GM21360 (cell line): ENCODE measurements at regions not wholly inside any gene's neighbourhood (a gene's known extent, or its start where the extent isn't known, plus 50 kb on each side); places are given as distances from the start of the nearest gene placed in this dataset.

ENCODE experiments used
- ATAC-seq: cut with Tn5 transposase; IDR thresholded peaks from one replicate; pipeline ENCODE4 v1.9.1; 2021; ENCODE audit warnings: mild to moderate bottlenecking, moderate library complexity; ENCODE audit not compliant: unreplicated experiment

- no peak for ATAC-seq
Measured at GRCh38 chr5:4424895-4425294, 715.2 kb upstream of the ADAMTS16 start.

DNA sequence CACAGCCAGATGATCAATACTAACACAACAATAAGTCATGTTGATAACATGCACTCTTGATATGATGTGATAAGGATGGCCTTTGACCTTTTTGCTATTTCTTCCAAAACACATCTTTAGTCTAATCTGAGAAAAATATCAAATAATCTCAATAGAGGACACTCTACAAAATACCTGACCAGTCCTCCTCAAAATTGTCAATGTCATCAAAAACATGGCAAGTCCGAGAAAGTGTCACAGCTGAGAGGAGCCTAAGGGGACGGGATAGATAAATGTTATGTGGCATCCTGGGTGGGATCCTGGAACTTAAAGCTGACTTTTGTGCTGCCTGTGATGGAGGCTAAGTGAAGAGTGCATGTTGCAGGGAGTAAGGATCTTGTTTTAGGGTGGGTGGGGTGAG, 699.6 kb upstream of the ADAMTS16 start:
- ATAC-seq, result no peak

DNA sequence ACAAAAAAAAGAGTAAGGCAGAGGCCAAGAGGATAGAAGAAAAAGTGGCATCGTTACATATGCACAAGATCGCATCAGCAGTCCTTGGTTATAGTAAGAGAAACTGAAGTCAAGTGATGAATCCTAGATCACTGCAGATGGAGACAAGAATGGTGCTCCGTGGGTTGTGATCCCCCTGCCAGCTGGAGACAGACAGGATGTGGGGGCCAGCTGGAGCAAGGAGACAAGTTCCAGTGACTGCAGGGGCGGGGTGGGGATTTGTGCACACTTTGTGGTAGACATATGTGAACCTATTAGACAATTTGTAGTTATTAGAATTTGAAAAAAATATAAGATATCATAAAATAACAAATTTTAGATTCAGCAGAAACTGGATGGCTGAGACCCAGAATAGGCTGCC, 697.9 kb upstream of the ADAMTS16 start:
- no peak for ATAC-seq

DNA sequence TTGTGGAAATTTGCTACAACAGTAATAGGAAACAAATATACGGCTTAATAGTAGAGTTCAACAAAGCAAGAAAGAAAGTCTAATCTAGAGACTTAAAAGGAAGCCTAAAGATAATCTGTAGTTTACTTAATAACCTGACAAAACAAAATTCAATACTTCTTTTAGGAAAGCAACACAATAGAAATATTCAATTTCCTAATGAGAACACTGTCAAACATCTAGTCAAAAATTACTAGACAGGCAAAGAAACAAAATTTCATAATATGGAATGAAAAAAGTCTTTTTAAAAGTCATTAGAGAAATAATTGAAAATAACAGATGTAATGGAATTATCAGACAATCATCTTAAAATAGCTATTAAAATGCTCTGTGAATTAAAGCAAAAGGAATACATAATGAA, 692.5 kb upstream of the ADAMTS16 start:
- no peak for ATAC-seq

- ATAC-seq, result no peak
Measured at GRCh38 chr5:4453655-4454054, 686.5 kb upstream of the ADAMTS16 start.

DNA sequence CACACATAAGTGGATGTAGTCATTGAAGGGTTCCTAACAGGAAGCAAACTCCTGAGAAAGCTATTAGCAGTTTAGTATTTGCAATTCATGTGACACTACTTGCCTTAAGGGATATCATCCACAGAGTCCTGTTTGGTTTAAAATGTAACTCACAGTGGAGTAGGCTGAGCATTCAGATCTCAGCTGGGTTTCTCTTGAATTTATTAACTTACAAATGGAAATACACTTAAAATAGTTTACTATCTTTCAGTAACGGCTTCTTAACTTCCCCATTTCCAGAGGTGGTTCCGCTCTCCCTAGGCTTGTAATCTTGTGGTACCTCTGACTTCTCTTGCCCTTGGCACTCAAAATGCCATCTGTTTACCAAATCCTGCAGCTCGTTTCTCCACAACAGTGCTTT, 660.7 kb upstream of the ADAMTS16 start:
- ATAC-seq, result no peak

DNA sequence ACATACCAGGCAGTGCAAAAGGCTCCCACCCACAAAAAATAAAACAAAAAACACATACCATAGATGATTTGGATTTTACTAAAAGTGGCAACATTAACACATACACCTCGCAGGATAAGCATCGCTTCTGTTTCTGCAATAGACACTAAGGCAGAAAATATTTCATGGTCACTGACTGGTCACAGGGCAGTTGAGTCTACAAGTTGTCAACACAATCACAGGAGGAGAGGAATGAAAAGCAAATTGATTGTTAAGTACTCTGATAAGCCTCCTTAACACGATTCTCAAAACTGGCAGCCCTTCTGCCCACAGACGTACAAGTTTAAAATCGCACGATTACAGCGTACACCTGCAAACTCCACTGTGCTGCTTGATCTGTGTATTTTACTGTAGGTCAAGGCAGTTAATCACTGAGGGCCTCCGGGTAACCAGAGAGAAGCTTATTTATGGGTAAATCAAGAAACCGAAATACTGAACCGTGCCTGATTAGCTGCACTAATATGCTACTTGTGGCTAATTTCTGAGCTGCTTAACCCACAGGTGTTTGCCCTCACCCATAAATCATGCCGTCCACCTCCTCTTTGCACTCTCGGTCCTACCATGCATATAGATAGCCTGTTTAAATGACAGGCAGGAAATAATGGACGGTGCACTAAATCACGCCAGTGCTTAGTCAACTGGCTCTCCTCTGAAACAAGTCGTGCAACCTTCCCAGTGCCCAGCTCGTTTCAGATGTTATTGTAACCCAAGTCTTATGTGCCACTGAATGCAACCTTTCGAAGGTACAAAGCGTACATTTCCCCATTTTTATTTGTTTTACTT, 659.4 kb upstream of the ADAMTS16 start:
- ATAC-seq, result no peak

GRCh38 chr5:4487581-4487980, 652.5 kb upstream of the ADAMTS16 start:
- ATAC-seq, result no peak

- no peak for ATAC-seq
Measured at GRCh38 chr5:4511996-4512656, 628.0 kb upstream of the ADAMTS16 start.

- no peak for ATAC-seq
Measured at GRCh38 chr5:4513381-4513780, 626.7 kb upstream of the ADAMTS16 start.

DNA sequence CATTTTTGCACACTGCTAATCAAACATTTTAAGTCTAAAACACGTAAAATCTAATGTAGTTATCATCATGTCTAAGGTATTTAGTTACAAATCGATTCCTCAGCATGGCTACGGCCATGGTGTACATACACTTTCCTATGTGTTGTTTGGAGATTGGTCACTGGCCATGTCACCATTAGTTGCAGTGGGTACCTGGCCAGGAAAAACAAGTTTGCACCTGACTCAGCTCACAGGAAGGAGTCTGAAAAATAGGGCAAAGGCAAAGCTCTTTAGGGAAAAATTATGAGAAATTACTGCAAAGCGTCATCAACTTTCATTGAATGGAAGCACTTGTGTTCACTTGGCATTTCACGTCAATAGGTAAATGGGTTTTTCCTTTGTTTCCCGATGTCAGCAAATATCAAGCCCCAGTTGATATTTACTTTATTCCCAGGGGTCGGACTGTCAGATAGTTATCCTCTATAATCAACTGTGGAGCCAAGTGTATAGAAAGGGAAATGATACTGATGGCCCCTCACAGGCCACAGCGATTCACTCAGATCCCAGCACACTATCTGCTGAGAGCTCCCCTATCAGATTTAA, 626.0 kb upstream of the ADAMTS16 start:
- no peak for ATAC-seq

GRCh38 chr5:4518903-4519672, 621.0 kb upstream of the ADAMTS16 start:
- no peak for ATAC-seq

DNA sequence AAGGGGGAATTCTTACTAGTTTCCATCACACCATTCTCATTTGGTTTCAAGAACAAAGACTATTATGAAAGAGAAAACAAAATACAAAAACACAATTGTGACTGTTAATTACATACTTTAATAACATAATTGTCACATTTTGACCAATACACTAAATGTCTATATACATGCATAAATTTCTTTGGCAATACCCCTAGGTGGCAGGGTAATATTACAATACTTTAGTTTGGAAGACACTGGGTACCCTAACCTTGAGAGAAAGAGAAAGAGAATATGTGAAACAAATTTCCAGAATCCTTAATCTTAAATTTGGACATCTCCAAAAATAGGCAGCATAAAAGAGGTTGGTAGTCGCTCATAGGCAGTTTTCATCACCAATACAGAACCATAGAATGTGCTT, 619.6 kb upstream of the ADAMTS16 start:
- no peak for ATAC-seq

DNA sequence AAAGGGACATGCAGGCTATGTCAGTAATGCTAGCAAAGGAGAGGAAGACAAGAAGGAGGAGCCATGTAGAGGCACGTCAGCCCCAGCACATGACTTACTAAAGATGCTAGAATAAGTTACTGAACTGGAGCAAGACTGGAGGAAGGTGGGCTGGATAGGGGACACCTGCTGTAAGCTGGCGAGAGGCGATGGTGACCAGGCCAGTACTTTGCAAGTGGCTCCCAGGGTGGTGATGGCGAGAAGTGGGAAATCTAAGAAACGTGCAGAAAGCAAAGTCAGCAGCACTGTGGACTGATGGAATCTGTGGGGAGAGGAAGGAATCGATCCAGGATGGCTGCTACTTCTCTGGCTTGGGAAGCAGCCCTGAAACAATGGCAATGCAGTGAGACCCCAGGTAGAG, 617.1 kb upstream of the ADAMTS16 start:
- no peak for ATAC-seq

GRCh38 chr5:4531756-4532704, 608.1 kb upstream of the ADAMTS16 start:
- no peak for ATAC-seq

GRCh38 chr5:4532705-4533080, 607.4 kb upstream of the ADAMTS16 start:
- no peak for ATAC-seq

- ATAC-seq, result no peak
Measured at GRCh38 chr5:4533457-4534105, 606.5 kb upstream of the ADAMTS16 start.

DNA sequence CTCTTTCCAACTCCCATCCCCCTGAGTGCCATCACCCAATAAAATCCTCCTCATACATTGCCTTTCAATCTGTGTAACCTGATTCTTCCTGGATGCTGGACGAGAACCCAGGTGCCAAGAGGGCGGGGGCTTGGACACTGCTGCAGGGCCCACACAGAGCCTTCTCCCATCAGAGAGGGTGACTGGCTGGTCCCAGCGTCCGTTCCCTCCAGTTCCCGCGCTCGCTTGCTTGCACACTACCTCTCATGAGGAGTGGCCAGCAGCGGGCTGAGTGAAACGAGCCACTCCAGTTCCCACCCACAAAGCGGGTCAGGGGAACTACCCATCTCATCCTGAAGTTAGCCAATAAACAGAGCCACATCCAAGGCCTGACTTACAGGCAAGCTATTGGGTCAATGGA, 602.6 kb upstream of the ADAMTS16 start:
- ATAC-seq, result no peak

DNA sequence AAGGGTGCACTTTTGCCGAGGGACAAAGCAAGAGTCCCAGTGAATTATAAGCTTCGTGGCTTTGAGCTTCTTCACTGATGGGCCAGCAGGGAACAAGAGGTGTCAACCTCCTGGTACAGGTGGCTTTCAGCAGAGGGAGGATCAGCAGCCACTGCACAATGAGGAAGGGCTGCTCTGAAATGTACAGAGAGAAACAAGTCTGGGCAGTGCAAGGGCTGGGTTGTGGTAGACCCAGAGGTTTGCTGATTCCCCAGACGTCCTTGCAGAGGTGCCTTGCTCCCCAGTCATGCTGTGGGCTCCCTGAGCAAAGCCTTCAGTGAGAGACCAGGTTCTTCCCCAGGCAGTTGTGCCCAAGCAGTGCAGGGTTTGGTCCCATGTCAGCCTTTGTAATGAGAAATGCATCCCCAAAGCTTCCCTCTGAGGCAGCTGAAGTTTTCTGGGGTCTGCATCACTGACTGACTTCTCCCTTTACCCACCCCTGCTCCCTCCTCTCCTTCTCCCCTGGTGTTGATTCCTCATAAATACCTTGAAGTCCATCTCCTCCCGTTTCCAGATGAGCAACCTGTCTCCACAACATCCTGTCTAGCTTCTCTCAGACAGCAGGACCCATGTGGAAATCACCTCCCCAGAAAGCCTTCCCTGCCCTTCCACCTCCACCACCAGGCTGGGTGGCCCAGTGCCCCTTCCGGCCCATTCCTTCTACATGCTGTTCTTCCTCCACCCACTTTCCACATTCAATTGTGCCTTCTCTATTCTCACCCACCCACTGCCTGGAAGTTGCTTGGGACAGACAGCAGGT, 599.6 kb upstream of the ADAMTS16 start:
- ATAC-seq, result no peak
